Endothelial cell of umbilical vein (primary cell): ENCODE measurements at regions not wholly inside any gene's neighbourhood (a gene's known extent, or its start where the extent isn't known, plus 50 kb on each side); places are given as distances from the start of the nearest gene placed in this dataset.

Experiments
- BruUV-seq: library from RNA; stranded (reverse); fragments of 400-500 nt; replicated peaks from 2 replicates; lab custom pipeline; 2021; lab: Mats Ljungman, UMichigan
- CTCF ChIA-PET: fragments of 300-600, 350-600 bp; sonication (Branson Sonifier 250); formaldehyde crosslinking; loops from one replicate; lab custom pipeline; 2021; ENCODE audit warnings: antibody characterized with exemption, inconsistent platforms; lab: Charles Lee
- POLR2A ChIA-PET: fragments of 300-600, 350-600 bp; sonication (Branson Sonifier 250); formaldehyde crosslinking; loops from one replicate; lab custom pipeline; 2021; ENCODE audit warnings: antibody characterized with exemption, inconsistent platforms; lab: Charles Lee
- DNase-seq: peaks from one replicate; pipeline ENCODE4 v3.0.0-alpha.2; 2011; ENCODE audit warnings: low read depth, low spot score
- FAIRE-seq: peaks from 2 replicates; lab custom pipeline; 2011; peaks lifted over from hg19 to GRCh38; lab: Jason Lieb, UNC
- H2AFZ ChIP-seq: 2 replicates; pipeline ENCODE4 v1.6.0; 2012; ENCODE audit warnings: low read depth, low read length, control low read depth, inconsistent platforms
- H3K27ac ChIP-seq: 2 replicates; pipeline ENCODE4 v1.5.1; 2011; ENCODE audit warnings: low read depth, mild to moderate bottlenecking, control low read depth, low read length, moderate library complexity; ENCODE audit not compliant: insufficient read depth
- H3K27me3 ChIP-seq, 2 experiments: 2 replicates each; pipeline versions ENCODE4 v1.6.0 to v1.6.1; 2011; ENCODE audit warnings: low read length in 2 of 2, mixed read lengths in 1 of 2; ENCODE audit not compliant: control insufficient read depth in 2 of 2, insufficient read depth in 2 of 2
- H3K36me3 ChIP-seq, 2 experiments: 2 replicates in 1 of 2; 3 replicates in 1 of 2; pipeline ENCODE4 v1.5.1; 2011; ENCODE audit warnings: low read length in 2 of 2, mild to moderate bottlenecking in 1 of 2, moderate library complexity in 1 of 2; ENCODE audit not compliant: control insufficient read depth in 2 of 2, insufficient read depth in 2 of 2; ENCODE audit errors: extremely low read depth in 1 of 2
- H3K4me1 ChIP-seq: 3 replicates; pipeline ENCODE4 v1.5.1; 2011; ENCODE audit warnings: mild to moderate bottlenecking, low read length; ENCODE audit not compliant: control insufficient read depth, insufficient read depth; ENCODE audit errors: extremely low read depth
- H3K4me2 ChIP-seq: 2 replicates; pipeline ENCODE4 v1.6.1; 2011; ENCODE audit warnings: low read length, control low read depth, mixed read lengths; ENCODE audit not compliant: insufficient read depth
- H3K4me3 ChIP-seq, 3 experiments: fragments of 200-600 bp in 1 of 3; sonication (generic), shearing (Covaris generic) in 1 of 3; replicated peaks in 1 of 3; 2 replicates each; pipeline ENCODE4 v1.5.1; 2011 to 2016; ENCODE audit warnings: control low read depth in 3 of 3, low read length in 3 of 3, mild to moderate bottlenecking in 2 of 3, inconsistent platforms in 1 of 3, low read depth in 1 of 3, moderate library complexity in 1 of 3; ENCODE audit not compliant: insufficient read depth in 1 of 3
- H3K79me2 ChIP-seq: 2 replicates; pipeline ENCODE4 v1.6.0; 2012; ENCODE audit warnings: low read length, inconsistent platforms; ENCODE audit not compliant: control insufficient read depth, insufficient read depth
- H3K9ac ChIP-seq: replicated peaks from 2 replicates; pipeline ENCODE3; 2011; ENCODE audit warnings: low read length, control low read depth; ENCODE audit not compliant: insufficient read depth; ENCODE audit errors: extremely low read depth
- H3K9me1 ChIP-seq: replicated peaks from 3 replicates; pipeline ENCODE4 v1.6.0; 2011; ENCODE audit warnings: mild to moderate bottlenecking, low read length; ENCODE audit not compliant: control insufficient read depth, insufficient read depth; ENCODE audit errors: extremely low read depth
- H3K9me3 ChIP-seq: replicated peaks from 2 replicates; pipeline ENCODE4 v1.5.1; 2012; ENCODE audit warnings: low read length, inconsistent platforms; ENCODE audit not compliant: control insufficient read depth, insufficient read depth
- H4K20me1 ChIP-seq: replicated peaks from 2 replicates; pipeline ENCODE3; 2011; ENCODE audit warnings: mild to moderate bottlenecking, low read length; ENCODE audit not compliant: control insufficient read depth, insufficient read depth; ENCODE audit errors: extremely low read depth
- EZH2 ChIP-seq: IDR thresholded peaks from 2 replicates; pipeline ENCODE4 v1.6.1; 2012; ENCODE audit warnings: borderline replicate concordance, low read depth, mild to moderate bottlenecking, moderate library complexity, low read length, inconsistent platforms; ENCODE audit not compliant: severe bottlenecking
- FOS ChIP-seq: IDR thresholded peaks from 2 replicates; pipeline ENCODE4 v1.6.1; 2011; ENCODE audit warnings: mild to moderate bottlenecking, low read length, moderate library complexity, borderline replicate concordance; ENCODE audit not compliant: insufficient read depth
- GATA2 ChIP-seq: IDR thresholded peaks from 2 replicates; pipeline ENCODE4 v1.7.0; 2011; ENCODE audit warnings: low read depth, mild to moderate bottlenecking, moderate library complexity, mixed read lengths, low read length; ENCODE audit not compliant: insufficient read length, insufficient read depth
- JUN ChIP-seq: IDR thresholded peaks from 2 replicates; pipeline ENCODE4 v1.6.1; 2011; ENCODE audit warnings: borderline replicate concordance, low read depth; ENCODE audit not compliant: insufficient read length, insufficient read depth
- MYC ChIP-seq: IDR thresholded peaks from one replicate; pipeline ENCODE4 v1.6.1; 2011; ENCODE audit warnings: mild to moderate bottlenecking, low read depth, low read length
- POLR2A ChIP-seq: IDR thresholded peaks from 2 replicates; pipeline ENCODE4 v1.6.1; 2012; ENCODE audit warnings: low read depth, mild to moderate bottlenecking, control low read depth, low read length
- POLR2AphosphoS5 ChIP-seq: IDR thresholded peaks from 2 replicates; pipeline ENCODE4 v1.6.1; 2012; ENCODE audit warnings: low read depth, mild to moderate bottlenecking, control low read depth, low read length, moderate library complexity; ENCODE audit not compliant: insufficient read depth
- dilution Hi-C: fragments of 300-500 bp; cut with MboI; formaldehyde crosslinking; loops from one replicate; pipeline ENCODE4 v1.15.0; 2019; ENCODE audit warnings: low sequenced_read_pairs; ENCODE audit not compliant: extremely low pct_ligation_motif_present
- intact Hi-C: fragments of 100-400 bp; cut with micrococcal nuclease; formaldehyde crosslinking; loops from one replicate; pipeline ENCODE4 v1.10.0; 2022
- TF ChIP-seq, protein P1 (sequence below), 2 donors: IDR thresholded peaks; 1 replicate in 1 of 2; 2 replicates in 1 of 2; pipeline ENCODE4 v1.5.1; 2011; ENCODE audit warnings: low read length in 2 of 2, mild to moderate bottlenecking in 2 of 2, moderate library complexity in 2 of 2, control low read depth in 1 of 2, inconsistent platforms in 1 of 2, low read depth in 1 of 2; ENCODE audit not compliant: insufficient read depth in 1 of 2; ENCODE audit errors: extremely low read depth in 1 of 2
- TF ChIP-seq, protein P2 (sequence below): IDR thresholded peaks from 2 replicates; pipeline ENCODE4 v1.6.1; 2011; ENCODE audit not compliant: insufficient read depth, insufficient read length

DNA sequence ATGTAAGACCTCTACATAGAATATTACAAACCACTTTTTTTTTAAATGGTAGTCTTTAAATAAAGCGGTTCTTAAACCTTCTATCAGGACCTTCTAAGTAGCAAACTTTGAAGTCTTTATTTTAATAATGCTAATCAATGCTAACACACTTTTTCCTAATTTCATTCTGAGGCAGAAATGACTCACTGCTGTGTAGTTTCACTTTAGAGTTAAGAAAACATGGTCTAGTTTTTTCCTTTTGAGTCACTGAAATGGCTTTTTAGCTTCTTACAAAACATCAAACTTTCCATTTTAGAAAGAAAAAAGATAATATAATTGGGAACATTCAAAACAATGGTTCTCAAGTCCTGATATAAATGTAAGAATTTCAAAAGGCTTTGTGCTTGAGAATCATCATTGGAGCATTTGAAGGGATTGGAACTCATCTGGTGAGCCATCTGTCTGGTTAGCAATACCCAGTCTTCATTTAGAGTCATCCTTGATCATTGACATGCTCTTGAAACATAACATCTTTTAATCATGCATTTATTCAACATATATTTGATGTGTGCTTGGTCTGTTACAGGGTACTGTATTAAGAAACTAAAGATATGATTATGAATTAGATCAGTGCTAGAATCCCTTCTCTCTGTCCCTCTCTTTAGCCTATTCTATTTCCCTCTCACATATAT lies 258.3 kb upstream of the MON1B start:
- intact Hi-C loops = no loop called here
- H4K20me1 ChIP-seq = no peaks in the 10 kb centered on the region

DNA sequence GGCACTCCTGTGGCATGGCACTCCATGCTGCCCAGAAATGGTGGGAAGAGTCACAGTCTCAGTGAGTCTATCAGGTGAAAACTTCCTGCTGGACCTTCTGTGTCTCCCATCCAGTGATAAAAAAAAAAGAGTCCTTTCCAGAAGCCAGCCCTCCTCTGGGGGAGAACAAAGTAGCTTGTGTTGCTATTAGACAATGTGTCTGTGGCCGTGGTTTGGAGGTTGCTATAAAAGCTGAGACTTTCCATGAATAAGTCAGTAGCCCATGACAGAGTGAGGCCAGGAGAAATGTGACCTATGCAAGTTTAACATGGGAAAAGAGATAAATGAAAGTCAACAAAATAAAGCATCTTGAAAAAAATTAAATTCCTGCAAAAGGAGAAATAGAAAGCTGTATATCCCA lies 250.7 kb upstream of the MON1B start:
- Histone ChIP-seq H3K79me2 (no peaks in the 10 kb centered on the region), H3K4me1 (no peaks in the 10 kb centered on the region), H3K27me3 (no peaks in the 10 kb centered on the region), H3K4me3 (no peak overlapping the region), H3K36me3 (no peaks in the 10 kb centered on the region), H3K9me1 (no peaks in the 10 kb centered on the region), H3K4me2 (no peak overlapping the region), H4K20me1 (no peaks in the 10 kb centered on the region), H3K27ac (no peak overlapping the region), H2AFZ (no peak overlapping the region), H3K9ac (no peak overlapping the region), H3K9me3 (no peaks in the 10 kb centered on the region)
- ChIA-PET CTCF (interaction anchor here (0.6 kb wide), 1 partner anchor 350 kb away, joined by 4 read pairs; no protein-coding TSS in a partner anchor), POLR2A (no interaction called here)
- BruUV-seq = no TSS peak
- DNase-seq (no peak), FAIRE-seq (no peak)
- TF ChIP-seq, protein P1, sequence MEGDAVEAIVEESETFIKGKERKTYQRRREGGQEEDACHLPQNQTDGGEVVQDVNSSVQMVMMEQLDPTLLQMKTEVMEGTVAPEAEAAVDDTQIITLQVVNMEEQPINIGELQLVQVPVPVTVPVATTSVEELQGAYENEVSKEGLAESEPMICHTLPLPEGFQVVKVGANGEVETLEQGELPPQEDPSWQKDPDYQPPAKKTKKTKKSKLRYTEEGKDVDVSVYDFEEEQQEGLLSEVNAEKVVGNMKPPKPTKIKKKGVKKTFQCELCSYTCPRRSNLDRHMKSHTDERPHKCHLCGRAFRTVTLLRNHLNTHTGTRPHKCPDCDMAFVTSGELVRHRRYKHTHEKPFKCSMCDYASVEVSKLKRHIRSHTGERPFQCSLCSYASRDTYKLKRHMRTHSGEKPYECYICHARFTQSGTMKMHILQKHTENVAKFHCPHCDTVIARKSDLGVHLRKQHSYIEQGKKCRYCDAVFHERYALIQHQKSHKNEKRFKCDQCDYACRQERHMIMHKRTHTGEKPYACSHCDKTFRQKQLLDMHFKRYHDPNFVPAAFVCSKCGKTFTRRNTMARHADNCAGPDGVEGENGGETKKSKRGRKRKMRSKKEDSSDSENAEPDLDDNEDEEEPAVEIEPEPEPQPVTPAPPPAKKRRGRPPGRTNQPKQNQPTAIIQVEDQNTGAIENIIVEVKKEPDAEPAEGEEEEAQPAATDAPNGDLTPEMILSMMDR (IDR thresholded peaks at IDR 0.05; ENCODE audit: extremely low read depth in 1 of 2, insufficient read depth in 1 of 2, low read depth in 1 of 2, low read length in 2 of 2) = no peak
- TF ChIP-seq MYC (no peak), POLR2A (no peak), EZH2 (no peak), JUN (no peak), GATA2 (no peak), FOS (no peak), POLR2AphosphoS5 (no peak)
- TF ChIP-seq, protein P2, sequence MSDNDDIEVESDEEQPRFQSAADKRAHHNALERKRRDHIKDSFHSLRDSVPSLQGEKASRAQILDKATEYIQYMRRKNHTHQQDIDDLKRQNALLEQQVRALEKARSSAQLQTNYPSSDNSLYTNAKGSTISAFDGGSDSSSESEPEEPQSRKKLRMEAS = no peak
- intact Hi-C loops = no loop called here
- dilution Hi-C loops = no loop called here

More for the DNA sequence above, 258.3 kb upstream of the MON1B start:
- no peaks in the 10 kb centered on the region for H3K79me2 ChIP-seq
- no peaks in the 10 kb centered on the region for H3K27me3 ChIP-seq
- H3K9ac ChIP-seq = no peak overlapping the region
- H3K27ac ChIP-seq = no peak overlapping the region
- no peaks in the 10 kb centered on the region for H3K36me3 ChIP-seq
- ChIA-PET CTCF (no interaction called here), POLR2A (no interaction called here)
- BruUV-seq = no TSS peak
- H3K4me1 ChIP-seq = no peaks in the 10 kb centered on the region
- no peak overlapping the region for H3K4me2 ChIP-seq
- peak; percentile 2 for DNase-seq
- FAIRE-seq = no peak
- H3K9me1 ChIP-seq = no peaks in the 10 kb centered on the region
- TF ChIP-seq FOS (no peak), EZH2 (no peak), MYC (no peak), GATA2 (no peak), POLR2AphosphoS5 (no peak)
- TF ChIP-seq, protein P2 = no peak
- H2AFZ ChIP-seq = no peak overlapping the region
- no peaks in the 10 kb centered on the region for H3K9me3 ChIP-seq
- dilution Hi-C loops = no loop called here
- H3K4me3 ChIP-seq = no peak overlapping the region
